OCI-LY7 (cell line): ENCODE measurements at regions not wholly inside any gene's neighbourhood (a gene's known extent, or its start where the extent isn't known, plus 50 kb on each side); places are given as distances from the start of the nearest gene placed in this dataset.

ENCODE experiments used
- BruUV-seq: library from RNA; stranded (reverse); fragments of 400-500 nt; replicated peaks from 2 replicates; lab custom pipeline; 2021; lab: Mats Ljungman, UMichigan
- CTCF ChIA-PET: fragments of 300-600 bp; sonication (Branson Sonifier 250); formaldehyde crosslinking; loops from one replicate; lab custom pipeline; 2022; ENCODE audit warnings: antibody characterized with exemption; ENCODE audit not compliant: unreplicated experiment; lab: Charles Lee
- POLR2A ChIA-PET: fragments of 300-600 bp; sonication (Branson Sonifier 250); formaldehyde crosslinking; loops from one replicate; lab custom pipeline; 2022; ENCODE audit warnings: antibody characterized with exemption; lab: Charles Lee
- DNase-seq: peaks from one replicate; pipeline ENCODE4 v3.0.0-alpha.2; 2015; ENCODE audit warnings: low spot score
- H2AFZ ChIP-seq: fragments of 200-600 bp; sonication (generic), shearing (Covaris generic); 2 replicates; pipeline ENCODE4 v1.6.1; 2014; ENCODE audit warnings: mild to moderate bottlenecking, antibody characterized with exemption, low read length, moderate library complexity
- H3K27ac ChIP-seq: fragments of 200-600 bp; sonication (generic); 2 replicates; pipeline ENCODE4 v1.5.1; 2014; ENCODE audit warnings: mixed run types, low read depth, mild to moderate bottlenecking, moderate library complexity, low read length, inconsistent platforms; ENCODE audit not compliant: poor library complexity, severe bottlenecking
- H3K36me3 ChIP-seq: fragments of 200-600 bp; sonication (generic); 2 replicates; pipeline ENCODE4 v1.6.1; 2014; ENCODE audit warnings: mild to moderate bottlenecking, antibody characterized with exemption, low read length, moderate library complexity, mixed read lengths; ENCODE audit not compliant: insufficient read depth
- H3K4me1 ChIP-seq: fragments of 200-600 bp; sonication (generic); 2 replicates; pipeline ENCODE4 v1.5.1; 2014; ENCODE audit warnings: mild to moderate bottlenecking, low read length; ENCODE audit not compliant: insufficient read depth, poor library complexity, severe bottlenecking
- H3K4me2 ChIP-seq: fragments of 200-600 bp; sonication (generic); 2 replicates; pipeline ENCODE4 v1.6.1; 2014; ENCODE audit warnings: mild to moderate bottlenecking, low read length
- H3K4me3 ChIP-seq: fragments of 200-600 bp; sonication (generic); 2 replicates; pipeline ENCODE4 v1.5.1; 2014; ENCODE audit warnings: mild to moderate bottlenecking, low read depth, low read length; ENCODE audit not compliant: poor library complexity, severe bottlenecking
- H3K79me2 ChIP-seq: fragments of 200-600 bp; sonication (generic); 2 replicates; pipeline ENCODE4 v1.6.1; 2016; ENCODE audit warnings: low read depth, mild to moderate bottlenecking, low read length, moderate library complexity, mixed read lengths; ENCODE audit not compliant: insufficient read depth
- H3K9me2 ChIP-seq: fragments of 200-600 bp; sonication (generic); 2 replicates; pipeline ENCODE4 v1.6.1; 2016; ENCODE audit warnings: mild to moderate bottlenecking, low read length, mixed read lengths; ENCODE audit not compliant: insufficient read depth
- H3K9me3 ChIP-seq: fragments of 200-600 bp; sonication (generic); 2 replicates; pipeline ENCODE4 v1.6.1; 2014; ENCODE audit warnings: mild to moderate bottlenecking, mixed run types, low read length, mixed read lengths
- H4K20me1 ChIP-seq: fragments of 200-600 bp; sonication (generic); 2 replicates; pipeline ENCODE4 v1.6.1; 2014; ENCODE audit warnings: mild to moderate bottlenecking, antibody characterized with exemption, low read length, moderate library complexity, mixed read lengths; ENCODE audit not compliant: insufficient read depth
- CTCF ChIP-seq: fragments of 200-600 bp; sonication (generic); conservative IDR thresholded peaks from 2 replicates; pipeline ENCODE4 v1.5.1; 2014; ENCODE audit warnings: mild to moderate bottlenecking, antibody characterized with exemption, low read length, moderate library complexity, mixed read lengths
- EZH2phosphoT487 ChIP-seq: fragments of 200-600 bp; sonication (generic); IDR thresholded peaks from 2 replicates; pipeline ENCODE4 v1.6.1; 2018; ENCODE audit warnings: low read depth, borderline replicate concordance, mild to moderate bottlenecking, mixed run types, antibody characterized with exemption, low read length, moderate library complexity, mixed read lengths
- intact Hi-C: fragments of 100-400 bp; cut with micrococcal nuclease; formaldehyde crosslinking; loops from one replicate; pipeline ENCODE4 v1.10.0; 2022; ENCODE audit not compliant: unreplicated experiment

GRCh38 chr2:226360658-226361057 is 439.0 kb downstream of the IRS1 start:
- Histone ChIP-seq H3K36me3 (no peaks in the 10 kb centered on the region), H3K79me2 (no peaks in the 10 kb centered on the region), H3K9me2 (no peaks in the 10 kb centered on the region), H3K4me3 (no peak overlapping the region), H3K27ac (no peak overlapping the region), H3K4me2 (no peak overlapping the region), H3K4me1 (no peaks in the 10 kb centered on the region), H2AFZ (no peak overlapping the region), H3K9me3 (no peaks in the 10 kb centered on the region), H4K20me1 (no peaks in the 10 kb centered on the region)
- TF ChIP-seq EZH2phosphoT487 (no peak), CTCF (no peak)
- CTCF ChIA-PET: no interaction called here
- no TSS peak for BruUV-seq
- no peak for DNase-seq
- intact Hi-C loops: no loop called here
- POLR2A ChIA-PET: interaction anchor here (0.7 kb wide), 2 partner anchors 86 to 1807 kb away, joined by 3 read pairs; no protein-coding TSS in a partner anchor

GRCh38 chr2:226358688-226359087 is 440.9 kb downstream of the IRS1 start:
- no TSS peak for BruUV-seq
- intact Hi-C loops: no loop called here
- no peak for TF ChIP-seq EZH2phosphoT487
- TF ChIP-seq CTCF: no peak
- Histone ChIP-seq H4K20me1 (no peaks in the 10 kb centered on the region), H3K4me1 (no peaks in the 10 kb centered on the region), H3K9me3 (no peaks in the 10 kb centered on the region), H3K4me2 (no peak overlapping the region), H3K9me2 (no peaks in the 10 kb centered on the region), H3K4me3 (no peak overlapping the region), H3K79me2 (no peaks in the 10 kb centered on the region), H3K36me3 (no peaks in the 10 kb centered on the region), H2AFZ (no peak overlapping the region), H3K27ac (no peak overlapping the region)
- no peak for DNase-seq
- ChIA-PET POLR2A (no interaction called here), CTCF (no interaction called here)

GRCh38 chr2:226357816-226358215 is 441.8 kb downstream of the IRS1 start:
- Histone ChIP-seq H3K36me3 (no peaks in the 10 kb centered on the region), H3K4me1 (no peaks in the 10 kb centered on the region), H3K79me2 (no peaks in the 10 kb centered on the region), H3K4me2 (no peak overlapping the region), H4K20me1 (no peaks in the 10 kb centered on the region), H3K4me3 (no peak overlapping the region), H3K9me3 (no peaks in the 10 kb centered on the region), H3K27ac (no peak overlapping the region), H3K9me2 (no peaks in the 10 kb centered on the region), H2AFZ (no peak overlapping the region)
- no TSS peak for BruUV-seq
- no peak for DNase-seq
- CTCF ChIA-PET: no interaction called here
- POLR2A ChIA-PET: no interaction called here
- TF ChIP-seq CTCF (no peak), EZH2phosphoT487 (no peak)
- intact Hi-C loops: no loop called here
